Suppressor macrophage (primary cell): ENCODE measurements at regions not wholly inside any gene's neighbourhood (a gene's known extent, or its start where the extent isn't known, plus 50 kb on each side); places are given as distances from the start of the nearest gene placed in this dataset.
"Not testable (repeated sequence)": the region's sequence is repeated elsewhere in the genome, so short reads cannot be mapped to it uniquely, and the experiment has no call there.

ENCODE experiments used
- DNase-seq, 4 experiments: peaks; one replicate each; pipeline ENCODE4 v3.0.0-alpha.2; 2020 to 2022

- DNase-seq, result no peak
Observed at GRCh38 chr5:97951139-97951538, 768.1 kb upstream of the RIOK2 start.

GRCh38 chr5:97955450-97955849 is 772.4 kb upstream of the RIOK2 start:
- no peak for DNase-seq

GRCh38 chr5:97967292-97967691 is 784.2 kb upstream of the RIOK2 start:
- no peak for DNase-seq

GRCh38 chr5:97968346-97968745 is 785.3 kb upstream of the RIOK2 start:
- DNase-seq, result no peak

- DNase-seq, result no peak
Observed at GRCh38 chr5:97979740-97980139, 793.7 kb upstream of the RGMB start.

DNA sequence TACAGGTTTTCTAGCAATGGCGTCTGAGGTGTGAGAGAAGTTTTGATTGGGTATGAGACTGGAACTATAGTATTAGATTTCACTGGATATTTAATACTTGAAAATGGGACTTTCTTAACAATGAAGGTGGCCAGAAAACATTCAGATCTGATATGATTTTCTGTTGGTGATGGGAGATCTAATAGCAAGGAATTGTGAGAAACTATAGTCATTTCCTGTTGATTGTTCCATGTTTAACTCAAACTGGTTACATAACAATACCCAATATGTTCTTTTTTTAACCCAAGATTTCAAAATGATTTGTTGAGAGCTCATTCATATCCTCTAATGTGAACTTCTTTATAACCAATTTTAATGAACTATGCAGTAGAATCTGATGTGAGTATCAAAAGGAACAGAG is 793.2 kb upstream of the RGMB start:
- DNase-seq, result no peak

GRCh38 chr5:97986069-97986468 is 787.4 kb upstream of the RGMB start:
- no peak for DNase-seq

DNA sequence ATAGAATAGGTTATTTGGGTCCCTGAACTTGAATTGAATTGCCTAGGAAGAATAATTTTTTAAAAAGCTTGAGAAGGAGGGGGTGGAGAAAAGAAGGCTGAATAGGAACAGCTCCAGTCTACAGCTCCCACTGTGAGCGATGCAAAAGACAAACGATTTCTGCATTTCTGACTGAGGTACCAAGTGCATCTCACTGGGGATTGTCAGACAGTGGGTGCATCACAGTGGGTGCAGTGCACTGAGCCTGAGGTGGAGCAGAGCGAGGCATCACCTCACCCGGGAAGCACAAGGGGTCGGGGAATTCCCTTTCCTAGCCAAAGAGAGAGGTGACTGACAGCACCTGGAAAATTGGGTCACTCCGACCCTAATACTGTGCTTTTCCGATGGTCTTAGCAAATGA is 782.2 kb upstream of the RGMB start:
- DNase-seq, result no peak

- DNase-seq, result no peak
Observed at GRCh38 chr5:97998941-97999340, 774.5 kb upstream of the RGMB start.

DNA sequence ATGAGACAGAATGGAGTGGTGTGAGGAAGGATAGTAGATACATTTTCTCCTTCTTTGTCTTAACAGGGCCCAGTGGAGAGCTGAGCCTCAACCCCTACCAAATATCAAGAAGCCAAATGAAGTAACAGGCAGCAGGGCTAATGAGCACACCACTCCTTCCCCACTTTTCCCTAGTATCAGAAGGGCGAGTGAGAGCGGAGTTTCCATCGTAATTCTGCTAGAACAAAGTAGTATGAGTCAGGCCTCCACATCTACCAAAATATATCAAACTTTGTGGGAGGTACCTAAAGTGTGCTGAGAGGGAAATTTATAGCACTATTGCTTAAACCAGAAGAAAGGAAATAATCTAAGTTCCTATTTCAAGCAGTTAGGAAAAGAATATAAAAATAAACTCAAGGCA is 769.0 kb upstream of the RGMB start:
- DNase-seq, result no peak

- DNase-seq, result no peak
Observed at GRCh38 chr5:98016771-98017170, 756.7 kb upstream of the RGMB start.

- DNase-seq, result not testable (repeated sequence)
Observed at GRCh38 chr5:98030273-98030672, 743.2 kb upstream of the RGMB start.

DNA sequence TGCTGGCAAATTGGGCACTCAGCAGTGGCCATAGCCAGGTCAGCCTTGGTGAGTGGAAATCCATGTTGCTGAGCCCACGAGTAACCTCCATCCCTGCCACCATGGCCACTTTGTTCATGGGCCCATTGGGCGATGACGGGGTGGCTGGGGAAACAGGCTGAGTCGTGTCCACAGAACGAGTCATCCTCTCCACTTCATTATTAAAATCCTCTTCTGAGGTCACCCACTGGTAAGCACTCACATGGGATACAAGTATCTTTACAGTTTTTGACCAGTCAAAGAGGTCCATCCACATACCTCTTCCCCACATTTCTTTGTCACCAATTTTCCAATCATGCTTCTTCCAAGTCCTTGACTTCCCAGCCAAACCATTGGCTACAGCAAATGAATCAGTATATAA is 742.4 kb upstream of the RGMB start:
- DNase-seq, result not testable (repeated sequence)

- DNase-seq, result no peak
Observed at GRCh38 chr5:98031496-98031895, 742.0 kb upstream of the RGMB start.

DNA sequence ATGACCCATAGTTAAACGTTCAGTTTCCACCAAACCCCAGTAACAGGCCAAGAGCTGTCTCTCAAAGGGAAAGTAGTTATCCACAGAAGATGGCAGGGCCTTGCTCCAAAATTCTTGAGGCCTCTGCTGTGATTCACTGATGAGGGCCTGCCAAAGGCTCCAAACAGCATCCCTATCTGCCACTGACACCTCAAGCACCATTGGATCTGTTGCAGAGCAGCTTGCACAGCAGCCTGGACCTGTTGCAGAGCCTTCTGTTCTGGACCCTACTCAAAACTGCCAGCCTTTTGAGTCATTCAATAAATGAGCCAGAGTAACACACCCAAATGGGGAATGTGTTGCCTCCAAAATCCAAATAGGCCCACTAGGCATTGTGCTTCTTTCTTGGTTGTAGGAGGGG is 741.5 kb upstream of the RGMB start:
- DNase-seq, result no peak

GRCh38 chr5:98041661-98042060 is 731.8 kb upstream of the RGMB start:
- DNase-seq, result no peak

- DNase-seq, result no peak
Observed at GRCh38 chr5:98042521-98042920, 730.9 kb upstream of the RGMB start.

GRCh38 chr5:98042961-98043360 is 730.5 kb upstream of the RGMB start:
- no peak for DNase-seq

- DNase-seq, result no peak
Observed at GRCh38 chr5:98050583-98050982, 722.9 kb upstream of the RGMB start.

GRCh38 chr5:98053170-98053569 is 720.3 kb upstream of the RGMB start:
- no peak for DNase-seq

GRCh38 chr5:98060148-98060547 is 713.3 kb upstream of the RGMB start:
- no peak for DNase-seq

DNA sequence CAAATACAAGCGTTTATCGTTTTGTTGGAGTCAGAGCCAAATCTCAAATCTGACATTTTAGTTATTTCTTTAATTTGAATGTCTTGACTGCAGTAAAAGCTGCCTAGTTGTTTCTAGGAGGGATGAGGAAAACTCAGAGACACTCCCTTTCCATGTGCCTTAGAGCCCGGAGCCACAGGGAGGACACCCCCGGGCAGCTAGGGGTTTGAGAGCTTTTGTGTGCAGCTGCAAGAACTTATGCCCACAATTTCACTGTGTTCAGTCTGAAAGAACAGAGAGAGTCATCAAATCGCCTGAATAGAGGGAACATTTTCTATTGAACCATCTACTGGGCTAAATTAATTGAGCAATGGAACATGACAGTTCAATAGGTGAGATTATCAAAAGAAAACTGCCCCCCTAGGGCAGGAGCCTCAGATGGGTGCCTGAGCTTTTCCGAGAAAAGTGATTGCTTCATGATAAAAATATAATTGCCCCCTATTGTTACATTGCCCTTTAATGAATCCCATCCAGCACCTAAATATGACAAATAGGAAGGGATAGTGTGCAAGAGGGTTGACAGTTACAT is 709.3 kb upstream of the RGMB start:
- no peak for DNase-seq

DNA sequence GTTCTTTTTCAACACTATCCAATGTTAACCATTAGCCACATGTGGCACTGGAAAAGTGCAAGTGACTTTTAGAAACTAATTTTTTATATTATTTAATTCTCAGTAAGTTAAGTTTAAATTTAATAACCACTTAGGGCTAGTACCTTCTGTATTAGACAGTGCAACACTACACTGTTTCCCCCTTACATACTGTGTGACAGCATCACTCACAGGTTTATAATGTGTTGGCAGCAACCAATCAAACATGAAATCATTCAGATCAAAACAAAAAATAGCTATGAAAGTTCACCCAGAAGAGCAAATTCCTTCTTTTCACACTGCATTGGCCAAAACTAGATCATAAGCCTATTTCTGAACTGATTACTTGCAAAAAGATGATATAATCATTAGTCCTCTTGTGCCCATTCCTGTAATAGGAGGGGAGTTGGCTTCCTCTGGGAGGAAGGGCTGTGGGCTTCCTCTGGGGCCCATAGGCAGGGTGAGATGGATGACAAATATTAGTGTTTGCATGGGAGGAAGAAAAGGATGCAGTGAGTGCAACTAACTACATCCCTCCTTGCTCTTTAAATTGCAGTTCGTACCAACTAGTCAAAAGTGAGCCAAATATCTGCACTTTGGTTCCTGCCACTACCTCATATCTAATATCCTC is 708.1 kb upstream of the RGMB start:
- DNase-seq, result no peak

DNA sequence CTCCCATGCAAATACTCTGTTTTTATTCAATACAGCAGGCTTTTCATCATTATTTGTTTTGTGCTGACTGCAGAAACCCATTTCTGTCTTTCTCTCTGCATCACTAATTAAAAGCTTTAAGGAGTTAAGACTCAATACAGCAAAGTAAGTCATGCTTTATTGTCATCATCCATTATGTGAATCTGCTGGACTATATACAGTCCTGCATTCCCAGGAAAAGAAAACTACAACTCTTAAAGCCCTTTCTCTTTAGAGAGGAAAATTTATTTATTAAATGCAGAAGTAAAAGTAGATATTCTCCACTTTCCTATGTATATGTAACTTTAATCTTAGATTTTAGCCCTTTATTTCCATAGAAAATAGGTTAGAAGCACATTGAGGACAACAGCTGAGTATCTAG is 706.6 kb upstream of the RGMB start:
- DNase-seq, result no peak

DNA sequence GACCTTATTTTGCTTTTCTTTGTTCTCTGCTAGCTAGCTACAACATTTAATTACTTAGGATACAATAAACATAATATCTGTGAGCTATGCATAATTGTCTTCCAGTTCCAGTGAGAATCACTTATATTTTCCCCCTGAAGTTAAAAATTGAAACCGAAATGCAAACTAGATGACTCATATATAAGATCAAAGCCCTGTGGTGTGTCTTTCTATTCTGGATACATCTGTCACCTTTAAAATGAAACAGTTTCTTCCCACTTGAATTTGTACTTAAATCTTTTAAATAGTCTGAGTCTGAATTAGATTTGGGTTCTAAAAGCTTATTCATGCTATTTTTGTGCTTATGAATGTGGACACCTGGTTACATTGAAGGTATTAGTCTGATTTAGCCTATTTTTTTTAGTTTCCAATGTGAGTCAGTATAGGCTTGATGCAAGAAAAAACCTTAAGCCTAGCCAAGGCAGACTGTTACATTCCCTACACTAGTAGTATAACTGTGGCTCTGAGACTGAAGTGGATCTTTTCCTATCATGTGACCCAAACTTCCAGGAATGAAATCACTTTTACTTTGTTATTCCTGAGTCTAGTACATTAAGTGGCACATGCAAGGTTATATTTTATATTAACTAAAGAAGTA is 703.5 kb upstream of the RGMB start:
- DNase-seq, result no peak
